ENCODE measurements at regions not wholly inside any gene's neighbourhood (a gene's known extent, or its start where the extent isn't known, plus 50 kb on each side); places are given as distances from the start of the nearest gene placed in this dataset.

GRCh38 chr17:71407981-71408380 is 712.8 kb upstream of the SOX9 start:
- Histone ChIP-seq H3K4me3 (ENCODE audit: low read length) (no peak overlapping the region), H3K4me1 (ENCODE audit: insufficient read depth, low read length) (no peaks in the 10 kb centered on the region), H3K36me3 (ENCODE audit: insufficient read depth, low read length) (no peaks in the 10 kb centered on the region), H2AFZ (ENCODE audit: low read depth, low read length) (no peak overlapping the region), H3K27me3 (ENCODE audit: insufficient read depth, low read length) (no peaks in the 10 kb centered on the region), H3K9me3 (ENCODE audit: low read length) (no peaks in the 10 kb centered on the region)

- no peak overlapping the region for H3K4me3 ChIP-seq (ENCODE audit: low read length)
These were observed 711.7 kb upstream of the SOX9 start for GRCh38 chr17:71409137-71409536.

GRCh38 chr17:71409712-71410111 is 711.1 kb upstream of the SOX9 start:
- Histone ChIP-seq H3K4me1 (ENCODE audit: insufficient read depth, low read length) (no peaks in the 10 kb centered on the region), H3K27me3 (ENCODE audit: insufficient read depth, low read length) (no peaks in the 10 kb centered on the region), H3K4me3 (ENCODE audit: low read length) (no peak overlapping the region), H3K36me3 (ENCODE audit: insufficient read depth, low read length) (no peaks in the 10 kb centered on the region), H3K9me3 (ENCODE audit: low read length) (no peaks in the 10 kb centered on the region), H2AFZ (ENCODE audit: low read depth, low read length) (no peak overlapping the region)

More at GRCh38 chr17:71409137-71409536, 711.7 kb upstream of the SOX9 start:
- Histone ChIP-seq H2AFZ (ENCODE audit: low read depth, low read length) (no peak overlapping the region), H3K4me1 (ENCODE audit: insufficient read depth, low read length) (no peaks in the 10 kb centered on the region), H3K9me3 (ENCODE audit: low read length) (no peaks in the 10 kb centered on the region), H3K27me3 (ENCODE audit: insufficient read depth, low read length) (no peaks in the 10 kb centered on the region), H3K36me3 (ENCODE audit: insufficient read depth, low read length) (no peaks in the 10 kb centered on the region)

- Histone ChIP-seq H2AFZ (ENCODE audit: low read depth, low read length) (no peak overlapping the region), H3K4me1 (ENCODE audit: insufficient read depth, low read length) (no peaks in the 10 kb centered on the region), H3K4me3 (ENCODE audit: low read length) (no peak overlapping the region), H3K36me3 (ENCODE audit: insufficient read depth, low read length) (no peaks in the 10 kb centered on the region), H3K9me3 (ENCODE audit: low read length) (no peaks in the 10 kb centered on the region), H3K27me3 (ENCODE audit: insufficient read depth, low read length) (peaks cover 2% of the 10 kb centered on the region)
These were observed 708.0 kb upstream of the SOX9 start for GRCh38 chr17:71412803-71413202.

GRCh38 chr17:71413935-71414334 is 706.9 kb upstream of the SOX9 start:
- H3K4me3 ChIP-seq (ENCODE audit: low read length): no peak overlapping the region
- peaks cover 2% of the 10 kb centered on the region for H3K27me3 ChIP-seq (ENCODE audit: insufficient read depth, low read length)
- no peaks in the 10 kb centered on the region for H3K9me3 ChIP-seq (ENCODE audit: low read length)
- no peaks in the 10 kb centered on the region for H3K36me3 ChIP-seq (ENCODE audit: insufficient read depth, low read length)
- no peak overlapping the region for H2AFZ ChIP-seq (ENCODE audit: low read depth, low read length)
- H3K4me1 ChIP-seq (ENCODE audit: insufficient read depth, low read length): no peaks in the 10 kb centered on the region

GRCh38 chr17:71417142-71417541 is 703.7 kb upstream of the SOX9 start:
- no peaks in the 10 kb centered on the region for H3K36me3 ChIP-seq (ENCODE audit: insufficient read depth, low read length)

GRCh38 chr17:71422968-71423367 is 697.9 kb upstream of the SOX9 start:
- Histone ChIP-seq H3K4me1 (ENCODE audit: insufficient read depth, low read length) (no peaks in the 10 kb centered on the region), H3K27me3 (ENCODE audit: insufficient read depth, low read length) (no peaks in the 10 kb centered on the region), H3K9me3 (ENCODE audit: low read length) (no peaks in the 10 kb centered on the region), H2AFZ (ENCODE audit: low read depth, low read length) (no peak overlapping the region), H3K36me3 (ENCODE audit: insufficient read depth, low read length) (no peaks in the 10 kb centered on the region), H3K4me3 (ENCODE audit: low read length) (no peak overlapping the region)

More at GRCh38 chr17:71417142-71417541, 703.7 kb upstream of the SOX9 start:
- no peak overlapping the region for H3K4me3 ChIP-seq (ENCODE audit: low read length)
- H3K27me3 ChIP-seq (ENCODE audit: insufficient read depth, low read length): peaks cover 2% of the 10 kb centered on the region
- H3K9me3 ChIP-seq (ENCODE audit: low read length): no peaks in the 10 kb centered on the region
- H3K4me1 ChIP-seq (ENCODE audit: insufficient read depth, low read length): no peaks in the 10 kb centered on the region
- no peak overlapping the region for H2AFZ ChIP-seq (ENCODE audit: low read depth, low read length)

GRCh38 chr17:71423871-71424546 is 696.8 kb upstream of the SOX9 start:
- Histone ChIP-seq H3K36me3 (ENCODE audit: insufficient read depth, low read length) (no peaks in the 10 kb centered on the region), H3K4me3 (ENCODE audit: low read length) (no peak overlapping the region), H3K27me3 (ENCODE audit: insufficient read depth, low read length) (no peaks in the 10 kb centered on the region), H3K9me3 (ENCODE audit: low read length) (no peaks in the 10 kb centered on the region), H3K4me1 (ENCODE audit: insufficient read depth, low read length) (no peaks in the 10 kb centered on the region), H2AFZ (ENCODE audit: low read depth, low read length) (no peak overlapping the region)

- Histone ChIP-seq H3K4me3 (ENCODE audit: low read length) (no peak overlapping the region), H2AFZ (ENCODE audit: low read depth, low read length) (no peak overlapping the region)
These were observed 693.0 kb upstream of the SOX9 start for GRCh38 chr17:71427801-71428200.

GRCh38 chr17:71428897-71429296 is 691.9 kb upstream of the SOX9 start:
- no peak overlapping the region for H2AFZ ChIP-seq (ENCODE audit: low read depth, low read length)
- H3K36me3 ChIP-seq (ENCODE audit: insufficient read depth, low read length): no peaks in the 10 kb centered on the region
- no peaks in the 10 kb centered on the region for H3K9me3 ChIP-seq (ENCODE audit: low read length)
- H3K4me3 ChIP-seq (ENCODE audit: low read length): no peak overlapping the region
- H3K4me1 ChIP-seq (ENCODE audit: insufficient read depth, low read length): no peaks in the 10 kb centered on the region
- H3K27me3 ChIP-seq (ENCODE audit: insufficient read depth, low read length): no peaks in the 10 kb centered on the region

More at GRCh38 chr17:71427801-71428200, 693.0 kb upstream of the SOX9 start:
- H3K27me3 ChIP-seq (ENCODE audit: insufficient read depth, low read length): no peaks in the 10 kb centered on the region
- no peaks in the 10 kb centered on the region for H3K36me3 ChIP-seq (ENCODE audit: insufficient read depth, low read length)
- no peaks in the 10 kb centered on the region for H3K9me3 ChIP-seq (ENCODE audit: low read length)
- no peaks in the 10 kb centered on the region for H3K4me1 ChIP-seq (ENCODE audit: insufficient read depth, low read length)

- Histone ChIP-seq H3K4me1 (ENCODE audit: insufficient read depth, low read length) (no peaks in the 10 kb centered on the region), H2AFZ (ENCODE audit: low read depth, low read length) (no peak overlapping the region), H3K9me3 (ENCODE audit: low read length) (no peaks in the 10 kb centered on the region), H3K36me3 (ENCODE audit: insufficient read depth, low read length) (no peaks in the 10 kb centered on the region), H3K4me3 (ENCODE audit: low read length) (no peak overlapping the region), H3K27me3 (ENCODE audit: insufficient read depth, low read length) (no peaks in the 10 kb centered on the region)
These were observed 690.5 kb upstream of the SOX9 start for GRCh38 chr17:71430281-71430680.

- no peak overlapping the region for H2AFZ ChIP-seq (ENCODE audit: low read depth, low read length)
- H3K4me3 ChIP-seq (ENCODE audit: low read length): no peak overlapping the region
- no peaks in the 10 kb centered on the region for H3K27me3 ChIP-seq (ENCODE audit: insufficient read depth, low read length)
- no peaks in the 10 kb centered on the region for H3K4me1 ChIP-seq (ENCODE audit: insufficient read depth, low read length)
- H3K9me3 ChIP-seq (ENCODE audit: low read length): no peaks in the 10 kb centered on the region
- H3K36me3 ChIP-seq (ENCODE audit: insufficient read depth, low read length): no peaks in the 10 kb centered on the region
These were observed 689.7 kb upstream of the SOX9 start for GRCh38 chr17:71431146-71431545.

GRCh38 chr17:71432378-71433315 is 688.2 kb upstream of the SOX9 start:
- Histone ChIP-seq H2AFZ (ENCODE audit: low read depth, low read length) (no peak overlapping the region), H3K4me1 (ENCODE audit: insufficient read depth, low read length) (no peaks in the 10 kb centered on the region), H3K36me3 (ENCODE audit: insufficient read depth, low read length) (no peaks in the 10 kb centered on the region), H3K4me3 (ENCODE audit: low read length) (no peak overlapping the region), H3K9me3 (ENCODE audit: low read length) (no peaks in the 10 kb centered on the region), H3K27me3 (ENCODE audit: insufficient read depth, low read length) (no peaks in the 10 kb centered on the region)
